HG03460 (cell line): ENCODE measurements at regions not wholly inside any gene's neighbourhood (a gene's known extent, or its start where the extent isn't known, plus 50 kb on each side); places are given as distances from the start of the nearest gene placed in this dataset.

Experiments
- ATAC-seq: cut with Tn5 transposase; IDR thresholded peaks from one replicate; pipeline ENCODE4 v1.9.1; 2021; ENCODE audit not compliant: unreplicated experiment

- no peak for ATAC-seq
Measured at GRCh38 chr2:37588316-37588777, 83.1 kb downstream of the CDC42EP3 start.

DNA sequence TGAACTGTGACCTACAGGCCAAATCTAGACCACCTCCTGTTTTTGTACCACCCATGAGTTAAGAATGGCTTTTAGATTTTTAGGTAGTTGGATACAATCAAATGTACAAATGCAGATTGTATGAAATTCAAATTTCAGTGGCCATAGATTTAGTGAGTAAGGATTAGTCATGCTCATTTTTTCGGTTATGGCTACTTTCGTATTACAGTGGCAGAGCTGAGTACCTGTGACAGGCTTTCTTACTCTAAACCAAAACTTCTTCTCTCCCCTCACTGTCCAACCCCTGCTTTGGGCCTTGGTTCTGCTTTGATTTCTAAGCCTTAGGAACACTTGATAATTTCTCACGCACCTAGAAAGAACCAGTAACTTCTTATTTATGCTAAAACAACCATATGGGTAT is 82.1 kb downstream of the CDC42EP3 start:
- no peak for ATAC-seq

DNA sequence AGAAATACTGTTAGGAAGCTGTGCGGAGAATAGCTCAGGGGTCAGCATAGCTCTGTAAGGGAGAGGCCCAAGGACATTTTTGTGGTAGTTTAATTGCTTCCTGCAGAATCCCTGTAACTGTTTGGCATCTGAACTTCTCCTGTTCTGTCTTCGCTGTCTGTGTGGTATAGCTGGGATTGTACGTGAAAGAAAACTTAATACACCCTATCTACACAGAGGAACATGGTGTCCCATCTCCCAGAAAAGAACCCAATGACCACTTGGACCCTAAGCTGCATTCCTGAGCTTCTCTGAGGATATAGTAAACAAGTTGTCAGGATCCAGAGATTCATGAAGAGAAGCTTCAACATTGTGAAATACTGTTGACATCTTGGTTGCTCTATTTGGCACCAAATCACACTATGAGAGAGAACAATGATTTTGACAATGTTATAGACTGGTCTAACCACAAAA is 81.3 kb downstream of the CDC42EP3 start:
- no peak for ATAC-seq
